NB4 (cell line): ENCODE measurements at regions not wholly inside any gene's neighbourhood (a gene's known extent, or its start where the extent isn't known, plus 50 kb on each side); places are given as distances from the start of the nearest gene placed in this dataset.
"Not testable (repeated sequence)": the region's sequence is repeated elsewhere in the genome, so short reads cannot be mapped to it uniquely, and the experiment has no call there.

ENCODE experiments used
- DNase-seq: peaks from one replicate; pipeline ENCODE4 v3.0.0; 2010; ENCODE audit warnings: low read depth
- H3K4me3 ChIP-seq: one replicate; pipeline ENCODE4 v1.5.1; 2011; ENCODE audit warnings: mild to moderate bottlenecking, low read depth, low read length, moderate library complexity
- MYC ChIP-seq: IDR thresholded peaks from 2 replicates; pipeline ENCODE4 v1.6.1; 2011; ENCODE audit warnings: low read depth, low read length
- POLR2A ChIP-seq: IDR thresholded peaks from 2 replicates; pipeline ENCODE4 v1.6.1; 2011; ENCODE audit warnings: mild to moderate bottlenecking; ENCODE audit not compliant: insufficient read length; ENCODE audit errors: extremely low read depth
- TF ChIP-seq, protein P1 (sequence below): IDR thresholded peaks from 2 replicates; pipeline ENCODE4 v1.6.1; 2011; ENCODE audit warnings: low read depth, low read length
- TF ChIP-seq, protein P2 (sequence below): IDR thresholded peaks from one replicate; pipeline ENCODE4 v1.5.1; 2012; ENCODE audit warnings: low read depth, low read length

DNA sequence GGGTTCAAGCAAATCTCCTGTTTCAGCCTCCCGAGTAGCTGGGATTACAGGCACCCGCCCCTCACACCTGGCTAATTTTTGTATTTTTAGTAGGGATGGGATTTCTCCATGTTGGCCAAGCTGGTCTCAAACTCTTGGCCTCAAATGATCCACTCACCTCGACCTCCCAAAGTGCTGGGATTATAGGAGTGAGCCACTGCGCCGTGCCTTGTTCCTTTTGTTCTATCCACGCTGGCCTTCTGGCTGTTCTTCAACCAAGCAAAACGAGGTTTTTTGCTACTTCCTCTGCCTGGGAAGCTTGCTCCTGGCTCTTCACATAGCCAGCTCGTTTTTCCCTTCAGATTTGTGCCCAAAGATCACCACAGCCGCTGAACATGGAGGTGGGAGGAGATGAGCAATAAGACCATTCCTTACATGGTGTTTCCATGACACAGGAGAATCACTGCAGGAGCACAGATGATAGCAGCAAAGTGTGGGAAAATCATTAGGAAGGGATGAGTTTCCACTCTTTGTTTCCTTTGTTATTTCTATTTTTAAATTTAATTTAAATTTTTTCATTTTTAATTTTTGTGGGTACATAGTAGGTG lies 201.0 kb upstream of the ZNF217 start:
- TF ChIP-seq, protein P1, sequence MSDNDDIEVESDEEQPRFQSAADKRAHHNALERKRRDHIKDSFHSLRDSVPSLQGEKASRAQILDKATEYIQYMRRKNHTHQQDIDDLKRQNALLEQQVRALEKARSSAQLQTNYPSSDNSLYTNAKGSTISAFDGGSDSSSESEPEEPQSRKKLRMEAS: no peak
- no peak for TF ChIP-seq POLR2A
- TF ChIP-seq MYC: no peak
- TF ChIP-seq, protein P2, sequence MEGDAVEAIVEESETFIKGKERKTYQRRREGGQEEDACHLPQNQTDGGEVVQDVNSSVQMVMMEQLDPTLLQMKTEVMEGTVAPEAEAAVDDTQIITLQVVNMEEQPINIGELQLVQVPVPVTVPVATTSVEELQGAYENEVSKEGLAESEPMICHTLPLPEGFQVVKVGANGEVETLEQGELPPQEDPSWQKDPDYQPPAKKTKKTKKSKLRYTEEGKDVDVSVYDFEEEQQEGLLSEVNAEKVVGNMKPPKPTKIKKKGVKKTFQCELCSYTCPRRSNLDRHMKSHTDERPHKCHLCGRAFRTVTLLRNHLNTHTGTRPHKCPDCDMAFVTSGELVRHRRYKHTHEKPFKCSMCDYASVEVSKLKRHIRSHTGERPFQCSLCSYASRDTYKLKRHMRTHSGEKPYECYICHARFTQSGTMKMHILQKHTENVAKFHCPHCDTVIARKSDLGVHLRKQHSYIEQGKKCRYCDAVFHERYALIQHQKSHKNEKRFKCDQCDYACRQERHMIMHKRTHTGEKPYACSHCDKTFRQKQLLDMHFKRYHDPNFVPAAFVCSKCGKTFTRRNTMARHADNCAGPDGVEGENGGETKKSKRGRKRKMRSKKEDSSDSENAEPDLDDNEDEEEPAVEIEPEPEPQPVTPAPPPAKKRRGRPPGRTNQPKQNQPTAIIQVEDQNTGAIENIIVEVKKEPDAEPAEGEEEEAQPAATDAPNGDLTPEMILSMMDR: no peak
- DNase-seq: no peak
- no peak overlapping the region for H3K4me3 ChIP-seq

DNA sequence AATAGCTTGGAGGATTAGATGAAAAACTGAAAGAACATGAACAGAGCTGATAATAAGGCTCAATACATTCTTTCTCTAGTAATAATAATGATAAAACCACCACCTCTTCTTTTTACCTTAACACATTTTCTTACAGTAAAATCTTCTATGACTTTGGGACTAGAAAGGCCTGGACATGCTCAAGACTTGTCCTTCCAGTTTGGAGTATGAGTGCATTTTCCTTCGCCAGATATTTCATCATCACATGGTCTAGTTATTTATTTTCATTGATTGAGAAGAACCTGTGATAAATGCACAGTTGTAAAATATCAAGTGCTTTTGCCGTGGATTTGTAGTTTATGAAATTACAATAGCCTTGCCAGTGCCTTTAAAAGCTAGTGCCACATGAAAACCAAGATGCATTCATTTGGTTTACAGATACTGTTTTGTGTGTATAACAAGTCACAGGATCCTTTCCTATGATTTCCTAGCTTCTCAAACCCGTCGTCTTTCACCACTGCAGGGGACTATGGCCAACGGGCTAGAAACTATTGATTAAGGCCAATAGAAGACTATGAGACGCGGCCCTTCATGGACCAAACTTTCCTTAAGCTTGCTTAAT lies 200.2 kb upstream of the ZNF217 start:
- DNase-seq: no peak
- TF ChIP-seq POLR2A (no peak), MYC (no peak)
- TF ChIP-seq, protein P1: no peak
- TF ChIP-seq, protein P2: no peak
- no peak overlapping the region for H3K4me3 ChIP-seq

DNA sequence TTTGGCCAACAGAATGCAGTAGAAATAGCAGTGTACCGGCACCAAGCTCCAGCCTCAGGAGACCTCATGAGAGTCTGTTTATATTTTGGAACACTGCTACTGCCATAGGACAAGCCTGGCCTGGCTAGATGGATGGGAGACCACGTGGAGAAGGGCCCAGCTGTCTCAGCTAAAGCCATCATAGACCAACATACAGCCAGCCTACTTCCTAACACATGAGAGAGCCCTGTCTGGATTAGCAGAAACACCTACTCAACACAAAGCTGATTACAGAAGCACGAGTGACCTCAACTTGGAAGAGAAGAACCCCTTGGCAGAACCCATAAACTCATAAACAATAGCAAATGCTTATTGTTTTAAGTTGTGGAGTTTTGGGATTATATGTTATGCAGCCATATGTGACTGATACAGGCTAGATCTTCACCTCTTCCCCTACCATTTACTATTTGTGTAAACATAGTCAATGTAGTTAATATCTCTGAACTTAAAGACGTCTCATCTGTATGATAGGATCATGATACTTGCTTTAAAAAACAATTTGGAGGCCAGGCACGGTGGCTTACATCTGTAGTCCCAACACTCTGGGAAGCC lies 199.4 kb upstream of the ZNF217 start:
- no peak for DNase-seq
- TF ChIP-seq MYC (no peak), POLR2A (no peak)
- TF ChIP-seq, protein P1: no peak
- TF ChIP-seq, protein P2: no peak
- no peak overlapping the region for H3K4me3 ChIP-seq

DNA sequence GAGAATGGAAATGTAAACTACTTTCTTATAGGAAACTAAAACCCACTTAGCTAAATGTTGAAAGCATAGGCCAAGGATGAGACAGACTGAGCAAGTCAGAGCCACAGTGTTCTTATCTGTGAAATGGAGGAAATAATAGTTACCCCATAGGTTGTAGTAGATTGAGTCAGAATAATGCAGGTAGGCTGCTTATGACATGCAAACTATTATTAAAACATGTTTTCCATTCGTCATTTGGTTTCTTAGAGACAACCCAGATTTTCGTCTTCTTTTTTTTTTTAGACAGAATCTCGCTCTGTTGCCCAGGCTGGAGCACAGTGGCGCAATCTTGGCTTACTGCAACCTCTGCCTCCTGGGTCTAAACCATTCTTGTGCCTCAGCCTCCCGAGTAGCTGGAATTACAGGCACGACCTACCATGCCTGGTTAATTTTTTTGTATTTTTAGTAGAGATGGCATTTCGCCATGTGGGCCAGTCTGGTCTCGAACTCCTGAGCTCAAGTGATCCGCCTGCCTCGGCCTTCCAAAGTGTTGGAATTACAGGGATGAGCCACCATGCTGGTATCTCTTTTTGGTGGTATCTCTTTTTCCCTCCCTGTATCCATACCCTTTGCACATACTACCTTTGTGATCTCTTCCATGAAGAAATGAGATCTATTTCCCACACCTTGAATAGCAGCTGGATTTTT lies 196.5 kb upstream of the ZNF217 start:
- H3K4me3 ChIP-seq: no peak overlapping the region
- TF ChIP-seq, protein P2: no peak
- TF ChIP-seq, protein P1: no peak
- TF ChIP-seq POLR2A (no peak), MYC (no peak)
- no peak for DNase-seq

DNA sequence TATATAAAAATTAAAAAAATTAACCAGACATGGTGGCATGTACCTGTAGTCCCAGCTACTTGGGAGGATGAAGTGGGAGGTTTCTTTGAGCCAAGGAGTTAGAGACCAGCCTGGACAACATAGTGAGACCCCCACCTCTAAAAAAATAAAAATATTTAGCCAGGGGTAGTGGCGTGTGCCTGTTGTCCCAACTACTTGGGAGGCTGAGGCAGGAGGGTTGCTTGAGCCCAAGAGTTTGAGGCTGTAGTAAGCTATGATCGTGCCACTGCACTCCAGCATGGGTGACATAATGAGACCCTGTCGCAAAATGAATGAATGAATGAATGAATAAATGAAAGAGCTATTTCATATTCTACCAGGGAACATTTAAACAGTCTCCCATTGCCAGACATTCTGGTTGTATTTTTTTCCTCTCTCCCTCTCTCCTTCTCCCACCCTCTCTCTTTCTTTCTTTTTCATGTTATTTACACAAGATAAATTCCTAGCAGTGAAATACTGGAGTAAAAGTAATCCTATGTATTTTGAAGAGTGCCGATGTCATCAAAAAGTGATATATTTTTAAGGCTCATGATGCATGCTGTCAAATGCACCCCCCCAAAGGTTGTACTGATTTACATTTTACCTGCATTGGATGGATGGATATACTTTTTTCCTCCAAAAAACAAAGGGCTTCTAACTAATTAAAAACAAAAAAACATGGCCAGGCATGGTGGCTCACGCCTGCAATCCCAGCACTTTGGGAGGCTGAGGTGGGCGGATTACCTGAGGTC lies 194.8 kb upstream of the ZNF217 start:
- TF ChIP-seq POLR2A (no peak), MYC (no peak)
- TF ChIP-seq, protein P1: no peak
- TF ChIP-seq, protein P2: no peak

DNA sequence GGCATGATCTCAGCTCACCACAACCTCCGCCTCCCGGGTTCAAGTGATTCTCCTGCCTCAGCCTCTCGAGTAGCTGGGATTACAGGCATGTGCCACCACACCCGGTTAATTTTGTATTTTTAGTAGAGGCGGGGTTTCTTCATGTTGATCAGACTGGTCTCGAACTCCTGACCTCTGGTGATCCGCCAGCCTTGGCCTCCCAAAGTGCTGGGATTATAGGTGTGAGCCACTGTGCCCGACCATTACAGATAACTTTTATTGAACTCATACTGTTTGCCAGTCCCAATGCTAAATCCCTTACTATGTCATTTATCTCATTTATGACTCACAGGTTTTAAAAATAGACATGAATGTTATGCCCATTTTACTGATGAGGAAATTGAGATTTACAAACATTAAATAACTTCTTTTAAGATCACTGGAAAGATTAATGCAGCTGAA lies 193.9 kb upstream of the ZNF217 start:
- DNase-seq: not testable (repeated sequence)

More for the DNA sequence above, 194.8 kb upstream of the ZNF217 start:
- H3K4me3 ChIP-seq: no peak overlapping the region
- DNase-seq: no peak

More for the DNA sequence above, 193.9 kb upstream of the ZNF217 start:
- H3K4me3 ChIP-seq: not testable (repeated sequence)
